ENCODE measurements at regions not wholly inside any gene's neighbourhood (a gene's known extent, or its start where the extent isn't known, plus 50 kb on each side); places are given as distances from the start of the nearest gene placed in this dataset.
"Not testable (repeated sequence)": the region's sequence is repeated elsewhere in the genome, so short reads cannot be mapped to it uniquely, and the experiment has no call there.

DNA sequence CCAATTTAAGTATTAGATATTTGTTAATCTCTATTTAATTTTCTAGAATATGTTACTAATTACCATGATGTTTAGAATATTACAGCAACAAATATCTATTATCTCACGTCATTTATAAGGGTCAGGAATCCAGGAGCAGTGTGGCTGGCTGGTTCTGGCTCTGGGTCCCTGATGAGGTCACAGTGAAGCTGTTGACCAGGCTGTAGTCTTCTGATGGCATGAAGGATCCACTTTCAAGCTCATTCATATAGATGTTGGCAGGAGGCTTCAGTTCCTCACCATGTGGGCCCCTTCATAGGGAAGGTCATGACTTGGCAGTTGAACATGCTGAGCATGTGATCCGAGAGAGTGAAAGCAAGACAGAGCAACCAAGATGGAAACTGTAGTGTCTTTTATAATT lies 375.6 kb downstream of the ATP23 start:
- no peak for DNase-seq (ENCODE audit: low spot score)
- no peaks in the 10 kb centered on the region for H3K9me3 ChIP-seq

DNA sequence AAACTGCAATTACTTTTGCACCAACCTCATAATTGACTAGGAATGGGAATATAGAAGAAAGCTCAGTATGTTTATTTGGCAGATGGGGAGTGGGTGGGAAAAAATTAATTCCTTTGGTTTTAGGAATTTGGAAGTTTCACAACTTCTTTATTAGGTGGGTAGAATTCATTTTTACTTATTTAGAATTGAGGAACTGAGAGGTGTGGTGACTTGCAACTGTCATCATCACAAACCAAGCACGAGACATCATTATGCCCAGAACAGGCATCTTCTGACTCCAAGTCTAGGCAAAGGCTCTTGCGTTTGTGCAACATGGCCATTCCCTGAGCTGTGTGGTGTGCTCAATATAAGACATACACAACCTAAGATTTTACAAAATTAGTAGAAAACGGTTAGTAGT lies 380.0 kb downstream of the ATP23 start:
- H3K9me3 ChIP-seq, result no peaks in the 10 kb centered on the region
- no peaks in the 10 kb centered on the region for H3K27me3 ChIP-seq
- TF ChIP-seq, protein P1, sequence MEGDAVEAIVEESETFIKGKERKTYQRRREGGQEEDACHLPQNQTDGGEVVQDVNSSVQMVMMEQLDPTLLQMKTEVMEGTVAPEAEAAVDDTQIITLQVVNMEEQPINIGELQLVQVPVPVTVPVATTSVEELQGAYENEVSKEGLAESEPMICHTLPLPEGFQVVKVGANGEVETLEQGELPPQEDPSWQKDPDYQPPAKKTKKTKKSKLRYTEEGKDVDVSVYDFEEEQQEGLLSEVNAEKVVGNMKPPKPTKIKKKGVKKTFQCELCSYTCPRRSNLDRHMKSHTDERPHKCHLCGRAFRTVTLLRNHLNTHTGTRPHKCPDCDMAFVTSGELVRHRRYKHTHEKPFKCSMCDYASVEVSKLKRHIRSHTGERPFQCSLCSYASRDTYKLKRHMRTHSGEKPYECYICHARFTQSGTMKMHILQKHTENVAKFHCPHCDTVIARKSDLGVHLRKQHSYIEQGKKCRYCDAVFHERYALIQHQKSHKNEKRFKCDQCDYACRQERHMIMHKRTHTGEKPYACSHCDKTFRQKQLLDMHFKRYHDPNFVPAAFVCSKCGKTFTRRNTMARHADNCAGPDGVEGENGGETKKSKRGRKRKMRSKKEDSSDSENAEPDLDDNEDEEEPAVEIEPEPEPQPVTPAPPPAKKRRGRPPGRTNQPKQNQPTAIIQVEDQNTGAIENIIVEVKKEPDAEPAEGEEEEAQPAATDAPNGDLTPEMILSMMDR (IDR thresholded peaks at IDR 0.05), result no peak
- H3K4me1 ChIP-seq, result no peaks in the 10 kb centered on the region
- H3K36me3 ChIP-seq, result no peaks in the 10 kb centered on the region
- H3K4me3 ChIP-seq, result no peak overlapping the region
- H3K27ac ChIP-seq, result no peak overlapping the region
- no peak for DNase-seq (ENCODE audit: low spot score)

More for the DNA sequence above, 375.6 kb downstream of the ATP23 start:
- TF ChIP-seq, protein P1 (IDR thresholded peaks at IDR 0.05), result no peak
- H3K27ac ChIP-seq, result no peak overlapping the region
- H3K4me1 ChIP-seq, result no peaks in the 10 kb centered on the region
- no peaks in the 10 kb centered on the region for H3K27me3 ChIP-seq
- H3K4me3 ChIP-seq, result no peak overlapping the region
- no peaks in the 10 kb centered on the region for H3K36me3 ChIP-seq

GRCh38 chr12:58323676-58324075 lies 382.3 kb downstream of the ATP23 start:
- TF ChIP-seq, protein P1 (IDR thresholded peaks at IDR 0.05), result no peak
- DNase-seq (ENCODE audit: low spot score), result no peak
- Histone ChIP-seq H3K4me3 (no peak overlapping the region), H3K27ac (no peak overlapping the region), H3K4me1 (no peaks in the 10 kb centered on the region), H3K36me3 (no peaks in the 10 kb centered on the region), H3K9me3 (no peaks in the 10 kb centered on the region), H3K27me3 (no peaks in the 10 kb centered on the region)

DNA sequence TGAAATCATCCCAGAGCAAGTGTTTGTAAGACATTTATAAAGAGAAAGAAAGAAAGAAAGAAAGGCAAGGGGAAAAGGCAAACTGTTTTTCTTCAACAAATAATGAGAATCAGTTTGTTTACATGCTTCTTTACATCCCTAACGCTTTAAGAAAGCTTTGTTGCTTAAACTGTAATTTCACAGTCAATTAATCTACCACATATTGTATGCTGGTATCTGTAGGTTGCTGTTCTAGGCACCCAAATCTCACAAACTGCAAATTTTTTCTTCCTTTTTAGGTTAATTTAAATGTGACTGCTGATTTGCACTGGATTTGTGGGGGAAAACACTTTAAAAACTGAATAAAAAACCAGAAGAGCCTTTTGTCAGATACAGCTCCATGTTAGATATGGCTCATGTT lies 384.2 kb downstream of the ATP23 start:
- TF ChIP-seq, protein P1 (IDR thresholded peaks at IDR 0.05), result no peak
- Histone ChIP-seq H3K27ac (no peak overlapping the region), H3K36me3 (no peaks in the 10 kb centered on the region), H3K9me3 (no peaks in the 10 kb centered on the region), H3K27me3 (no peaks in the 10 kb centered on the region), H3K4me1 (no peaks in the 10 kb centered on the region), H3K4me3 (no peak overlapping the region)
- DNase-seq (ENCODE audit: low spot score), result no peak

DNA sequence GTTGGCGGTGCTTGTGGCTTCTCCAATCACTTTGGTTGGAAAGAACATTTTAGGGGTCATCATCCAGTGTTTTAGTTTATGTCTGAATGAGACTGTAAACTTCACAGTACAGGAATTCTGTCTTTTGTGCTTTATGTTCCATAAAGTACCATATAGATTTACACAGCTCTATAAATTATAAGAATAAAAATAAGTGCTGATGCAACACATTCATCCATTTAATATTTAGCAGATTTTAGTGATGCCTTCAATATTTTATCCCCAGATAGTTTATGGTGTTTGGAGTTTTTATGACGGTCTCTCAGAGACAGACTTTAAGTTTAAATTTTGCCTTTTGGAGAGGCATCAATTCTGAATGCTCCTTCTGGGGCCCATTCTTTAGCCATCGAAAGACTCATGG lies 385.2 kb downstream of the ATP23 start:
- H3K4me3 ChIP-seq, result no peak overlapping the region
- H3K27me3 ChIP-seq, result no peaks in the 10 kb centered on the region
- H3K36me3 ChIP-seq, result no peaks in the 10 kb centered on the region
- H3K27ac ChIP-seq, result no peak overlapping the region
- H3K9me3 ChIP-seq, result no peaks in the 10 kb centered on the region
- TF ChIP-seq, protein P1 (IDR thresholded peaks at IDR 0.05), result no peak
- no peak for DNase-seq (ENCODE audit: low spot score)
- no peaks in the 10 kb centered on the region for H3K4me1 ChIP-seq

DNA sequence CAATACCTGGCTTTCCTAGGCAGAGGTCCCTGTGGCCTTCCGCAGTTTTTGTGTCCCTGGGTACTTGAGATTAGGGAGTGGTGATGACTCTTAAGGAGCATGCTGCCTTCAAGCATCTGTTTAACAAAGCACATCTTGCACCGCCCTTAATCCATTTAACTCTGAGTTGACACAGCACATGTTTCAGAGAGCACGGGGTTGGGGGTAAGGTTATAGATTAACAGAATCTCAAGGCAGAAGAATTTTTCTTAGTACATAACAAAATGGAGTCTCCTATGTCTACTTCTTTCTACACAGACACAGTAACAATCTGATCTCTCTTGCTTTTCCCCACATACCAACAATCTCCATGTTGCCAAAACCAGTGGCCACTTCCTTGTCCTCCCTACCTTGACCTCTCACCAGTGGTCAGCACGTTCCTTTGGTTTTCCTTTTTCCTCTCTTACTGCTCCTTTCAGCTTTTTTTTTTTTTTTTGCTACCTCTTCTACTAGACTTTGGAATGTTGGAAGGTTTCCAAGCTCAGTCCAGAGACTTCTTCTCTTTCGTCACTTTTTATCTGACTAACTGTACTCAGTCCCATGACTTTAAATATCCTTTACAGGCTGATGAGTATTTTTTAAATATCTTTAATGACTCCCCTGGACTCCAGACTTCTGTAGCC lies 395.3 kb downstream of the ATP23 start:
- not testable (repeated sequence) for H3K9me3 ChIP-seq; H3K4me1 ChIP-seq; H3K36me3 ChIP-seq; H3K27me3 ChIP-seq; H3K27ac ChIP-seq; H3K4me3 ChIP-seq; DNase-seq (ENCODE audit: low spot score)

- H3K4me1 ChIP-seq; H3K9me3 ChIP-seq; H3K27me3 ChIP-seq; H3K4me3 ChIP-seq; H3K36me3 ChIP-seq; DNase-seq (ENCODE audit: low spot score); H3K27ac ChIP-seq: not testable (repeated sequence)
Observed at GRCh38 chr12:58337539-58337938, 396.2 kb downstream of the ATP23 start.
